Keratinocyte (primary cell): ENCODE measurements at regions not wholly inside any gene's neighbourhood (a gene's known extent, or its start where the extent isn't known, plus 50 kb on each side); places are given as distances from the start of the nearest gene placed in this dataset.

Experiments
- DNase-seq: peaks from one replicate; pipeline ENCODE4 v3.0.0-alpha.2; 2011; ENCODE audit warnings: low read depth, missing footprints, low spot score
- FAIRE-seq: peaks from 2 replicates; lab custom pipeline; 2011; peaks lifted over from hg19 to GRCh38; lab: Jason Lieb, UNC
- H2AFZ ChIP-seq: 2 replicates; pipeline ENCODE4 v1.6.0; 2012; ENCODE audit warnings: low read length, control low read depth, inconsistent platforms; ENCODE audit not compliant: control insufficient read depth
- H3K27ac ChIP-seq: 2 replicates; pipeline ENCODE4 v1.5.1; 2011; ENCODE audit warnings: low read length; ENCODE audit not compliant: control insufficient read depth, insufficient read depth
- H3K27me3 ChIP-seq: 3 replicates; pipeline ENCODE4 v1.6.0; 2011; ENCODE audit warnings: low read length; ENCODE audit not compliant: control insufficient read depth, insufficient read depth; ENCODE audit errors: extremely low read depth
- H3K36me3 ChIP-seq, 2 experiments: 2 replicates in 1 of 2; 3 replicates in 1 of 2; pipeline ENCODE4 v1.5.1; 2011; ENCODE audit warnings: low read length in 2 of 2, mild to moderate bottlenecking in 1 of 2; ENCODE audit not compliant: control insufficient read depth in 2 of 2, insufficient read depth in 2 of 2; ENCODE audit errors: extremely low read depth in 1 of 2
- H3K4me1 ChIP-seq: 3 replicates; pipeline ENCODE4 v1.5.1; 2011; ENCODE audit warnings: low read length; ENCODE audit not compliant: control insufficient read depth, insufficient read depth; ENCODE audit errors: extremely low read depth
- H3K4me2 ChIP-seq: 3 replicates; pipeline ENCODE4 v1.6.0; 2011; ENCODE audit warnings: low read depth, low read length; ENCODE audit not compliant: control insufficient read depth, insufficient read depth; ENCODE audit errors: extremely low read depth
- H3K4me3 ChIP-seq, 3 experiments: fragments of 200-600 bp in 1 of 3; sonication (generic) in 1 of 3; 2 replicates in 2 of 3; 3 replicates in 1 of 3; pipeline ENCODE4 v1.5.1; 2011 to 2016; ENCODE audit warnings: low read length in 3 of 3, mild to moderate bottlenecking in 3 of 3, control low read depth in 2 of 3, inconsistent platforms in 1 of 3, low read depth in 1 of 3, mixed read lengths in 1 of 3, mixed run types in 1 of 3, moderate library complexity in 1 of 3; ENCODE audit not compliant: control insufficient read depth in 2 of 3, insufficient read depth in 2 of 3; ENCODE audit errors: extremely low read depth in 1 of 3
- H3K79me2 ChIP-seq: 2 replicates; pipeline ENCODE4 v1.6.0; 2012; ENCODE audit warnings: low read length; ENCODE audit not compliant: control insufficient read depth, insufficient read depth
- H3K9ac ChIP-seq: 3 replicates; pipeline ENCODE4 v1.6.0; 2011; ENCODE audit warnings: low read length; ENCODE audit not compliant: control insufficient read depth, insufficient read depth; ENCODE audit errors: extremely low read depth
- H3K9me1 ChIP-seq: 3 replicates; pipeline ENCODE4 v1.6.0; 2011; ENCODE audit warnings: low read length; ENCODE audit not compliant: control insufficient read depth, insufficient read depth; ENCODE audit errors: extremely low read depth
- H3K9me3 ChIP-seq: 2 replicates; pipeline ENCODE4 v1.5.1; 2012; ENCODE audit warnings: low read depth, low read length; ENCODE audit not compliant: control insufficient read depth
- H4K20me1 ChIP-seq: 3 replicates; pipeline ENCODE4 v1.6.0; 2011; ENCODE audit warnings: low read length; ENCODE audit not compliant: control insufficient read depth, insufficient read depth; ENCODE audit errors: extremely low read depth
- EZH2 ChIP-seq: IDR thresholded peaks from one replicate; pipeline ENCODE4 v1.6.1; 2012; ENCODE audit warnings: inconsistent platforms, mild to moderate bottlenecking, low read length, moderate library complexity
- dilution Hi-C: fragments of 300-500 bp; cut with MboI; formaldehyde crosslinking; loops from one replicate; pipeline ENCODE4 v1.7.0; 2020; ENCODE audit warnings: low sequenced_read_pairs; ENCODE audit not compliant: extremely low pct_ligation_motif_present
- TF ChIP-seq, protein P1 (sequence below), 3 experiments: IDR thresholded peaks in 1 of 3; conservative IDR thresholded peaks in 1 of 3; optimal IDR thresholded peaks in 1 of 3; 2 replicates in 2 of 3; 3 replicates in 1 of 3; pipeline versions ENCODE3 to v1.5.1; 2011; ENCODE audit warnings: low read length in 3 of 3, mild to moderate bottlenecking in 3 of 3, moderate library complexity in 2 of 3, control low read depth in 1 of 3, inconsistent platforms in 1 of 3; ENCODE audit not compliant: insufficient read depth in 2 of 3; ENCODE audit errors: extremely low read depth in 1 of 3

- FAIRE-seq = no peak
- no peak for DNase-seq
- Histone ChIP-seq H3K9me1 (no peaks in the 10 kb centered on the region), H3K27me3 (no peaks in the 10 kb centered on the region), H3K4me3 (no peak overlapping the region), H3K4me2 (no peak overlapping the region), H2AFZ (no peak overlapping the region), H3K36me3 (no peaks in the 10 kb centered on the region), H3K79me2 (no peaks in the 10 kb centered on the region), H3K27ac (no peak overlapping the region), H3K9me3 (no peaks in the 10 kb centered on the region), H3K4me1 (no peaks in the 10 kb centered on the region), H4K20me1 (no peaks in the 10 kb centered on the region), H3K9ac (no peak overlapping the region)
- no peak for TF ChIP-seq EZH2
- TF ChIP-seq, protein P1, sequence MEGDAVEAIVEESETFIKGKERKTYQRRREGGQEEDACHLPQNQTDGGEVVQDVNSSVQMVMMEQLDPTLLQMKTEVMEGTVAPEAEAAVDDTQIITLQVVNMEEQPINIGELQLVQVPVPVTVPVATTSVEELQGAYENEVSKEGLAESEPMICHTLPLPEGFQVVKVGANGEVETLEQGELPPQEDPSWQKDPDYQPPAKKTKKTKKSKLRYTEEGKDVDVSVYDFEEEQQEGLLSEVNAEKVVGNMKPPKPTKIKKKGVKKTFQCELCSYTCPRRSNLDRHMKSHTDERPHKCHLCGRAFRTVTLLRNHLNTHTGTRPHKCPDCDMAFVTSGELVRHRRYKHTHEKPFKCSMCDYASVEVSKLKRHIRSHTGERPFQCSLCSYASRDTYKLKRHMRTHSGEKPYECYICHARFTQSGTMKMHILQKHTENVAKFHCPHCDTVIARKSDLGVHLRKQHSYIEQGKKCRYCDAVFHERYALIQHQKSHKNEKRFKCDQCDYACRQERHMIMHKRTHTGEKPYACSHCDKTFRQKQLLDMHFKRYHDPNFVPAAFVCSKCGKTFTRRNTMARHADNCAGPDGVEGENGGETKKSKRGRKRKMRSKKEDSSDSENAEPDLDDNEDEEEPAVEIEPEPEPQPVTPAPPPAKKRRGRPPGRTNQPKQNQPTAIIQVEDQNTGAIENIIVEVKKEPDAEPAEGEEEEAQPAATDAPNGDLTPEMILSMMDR (optimal IDR thresholded peaks at IDR 0.05 in 1 of 3, IDR thresholded peaks at IDR 0.05 in 1 of 3, conservative IDR thresholded peaks at IDR 0.05 in 1 of 3; ENCODE audit: extremely low read depth in 1 of 3, insufficient read depth in 2 of 3, low read length in 3 of 3) = no peak
- dilution Hi-C loops = no loop called here
Measured at GRCh38 chr4:176858839-176859238, 66.1 kb upstream of the VEGFC start.

- Histone ChIP-seq H3K9me1 (no peaks in the 10 kb centered on the region), H4K20me1 (no peaks in the 10 kb centered on the region), H2AFZ (no peak overlapping the region), H3K4me2 (no peak overlapping the region), H3K9me3 (no peaks in the 10 kb centered on the region), H3K27ac (no peak overlapping the region), H3K4me3 (no peak overlapping the region), H3K9ac (no peak overlapping the region), H3K79me2 (no peaks in the 10 kb centered on the region), H3K4me1 (no peaks in the 10 kb centered on the region), H3K36me3 (no peaks in the 10 kb centered on the region), H3K27me3 (no peaks in the 10 kb centered on the region)
- FAIRE-seq (no peak), DNase-seq (no peak)
- dilution Hi-C loops = no loop called here
- no peak for TF ChIP-seq EZH2
Measured at GRCh38 chr4:176864238-176864637, 71.5 kb upstream of the VEGFC start.

- dilution Hi-C loops = no loop called here
Measured at GRCh38 chr4:176868676-176869075, 76.0 kb upstream of the VEGFC start.

More at GRCh38 chr4:176868676-176869075, 76.0 kb upstream of the VEGFC start:
- no peaks in the 10 kb centered on the region for H3K27me3 ChIP-seq
- H3K4me1 ChIP-seq = no peaks in the 10 kb centered on the region
- H3K9me1 ChIP-seq = no peaks in the 10 kb centered on the region
- H2AFZ ChIP-seq = no peak overlapping the region
- H3K9ac ChIP-seq = no peak overlapping the region
- no peak for TF ChIP-seq EZH2
- TF ChIP-seq, protein P1 (optimal IDR thresholded peaks at IDR 0.05 in 1 of 3, IDR thresholded peaks at IDR 0.05 in 1 of 3, conservative IDR thresholded peaks at IDR 0.05 in 1 of 3; ENCODE audit: extremely low read depth in 1 of 3, insufficient read depth in 2 of 3, low read length in 3 of 3) = no peak
- no peaks in the 10 kb centered on the region for H3K79me2 ChIP-seq
- DNase-seq (no peak), FAIRE-seq (no peak)
- H3K27ac ChIP-seq = no peak overlapping the region
- no peaks in the 10 kb centered on the region for H3K36me3 ChIP-seq
- no peaks in the 10 kb centered on the region for H4K20me1 ChIP-seq
- H3K4me3 ChIP-seq = no peak overlapping the region
- H3K4me2 ChIP-seq = no peak overlapping the region
- H3K9me3 ChIP-seq = no peaks in the 10 kb centered on the region
